ENCODE measurements at regions not wholly inside any gene's neighbourhood (a gene's known extent, or its start where the extent isn't known, plus 50 kb on each side); places are given as distances from the start of the nearest gene placed in this dataset.

- TF ChIP-seq EZH2 (optimal IDR thresholded peaks at IDR 0.05; ENCODE audit: low read depth, low read length) (no peak), CTCF (IDR thresholded peaks at IDR 0.05; ENCODE audit: low read length) (no peak)
Observed at GRCh38 chr5:158610051-158610415, 489.7 kb downstream of the EBF1 start.

All from MM.1S (cell line).